ENCODE measurements at regions not wholly inside any gene's neighbourhood (a gene's known extent, or its start where the extent isn't known, plus 50 kb on each side); places are given as distances from the start of the nearest gene placed in this dataset.

GRCh38 chr2:16561676-16562075 is 104.0 kb downstream of the CYRIA start:
- DNase-seq = no peak

DNA sequence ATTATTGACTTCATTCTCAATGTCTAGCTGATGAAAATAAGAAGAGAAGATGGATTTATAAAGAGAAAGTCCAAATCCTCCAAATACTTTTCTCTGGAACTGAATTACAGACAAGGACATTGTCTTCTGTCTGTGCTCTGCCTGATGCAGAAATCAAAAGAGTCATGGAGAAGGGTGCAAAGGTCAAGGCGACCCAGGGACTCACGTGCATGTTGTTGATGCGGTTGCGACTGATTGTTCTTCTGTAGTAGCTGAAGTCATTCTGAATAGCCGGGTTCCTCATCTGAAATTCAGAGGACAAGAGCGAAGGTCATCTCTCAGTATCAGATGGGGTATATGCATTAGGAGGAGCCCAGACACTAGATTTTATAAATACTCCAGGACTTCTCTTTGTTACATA is 104.4 kb downstream of the CYRIA start:
- DNase-seq = no peak

GRCh38 chr2:16559278-16560067 is 106.2 kb downstream of the CYRIA start:
- no peak for DNase-seq

- DNase-seq = no peak
Measured at GRCh38 chr2:16554060-16554583, 111.5 kb downstream of the CYRIA start.

GRCh38 chr2:16553226-16553625 is 112.4 kb downstream of the CYRIA start:
- peak; percentile 30 for DNase-seq

DNA sequence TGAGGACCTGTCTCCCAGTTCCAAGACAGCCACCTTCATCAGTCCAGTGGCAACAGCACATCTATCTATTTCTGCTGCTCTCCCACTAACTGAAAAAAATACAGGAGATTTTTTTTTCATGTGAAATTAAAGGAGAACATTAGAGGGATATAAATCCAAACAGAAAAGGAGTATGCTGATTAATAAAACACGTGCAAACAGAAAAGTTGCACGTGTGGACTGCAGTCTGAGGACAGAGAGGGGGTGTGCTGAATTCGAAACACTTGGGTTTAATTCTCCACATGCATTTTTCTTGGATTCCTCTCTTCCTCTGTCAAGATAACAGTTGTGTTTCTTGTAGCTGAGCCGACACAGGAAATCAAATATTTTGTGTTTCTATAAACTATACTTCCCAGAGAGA is 113.4 kb downstream of the CYRIA start:
- no peak for DNase-seq

DNA sequence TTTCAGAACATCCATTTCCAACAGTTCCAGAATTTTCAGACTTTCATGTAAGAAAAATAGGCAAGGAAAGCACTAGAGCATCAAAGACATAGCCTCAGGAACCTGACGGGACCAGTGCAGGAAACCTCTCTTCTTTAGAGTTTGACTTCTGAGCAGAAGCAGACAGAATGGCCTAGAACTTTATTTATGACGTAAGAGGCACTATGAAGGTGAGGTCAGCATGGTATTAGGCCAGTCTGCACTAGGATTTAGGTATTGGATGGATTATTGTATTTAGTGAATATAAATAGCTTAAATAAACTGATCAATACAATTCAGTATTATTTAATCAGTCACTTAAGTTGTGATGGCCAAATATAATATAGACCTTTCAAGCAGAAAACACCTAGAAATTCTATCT is 117.6 kb downstream of the CYRIA start:
- DNase-seq = no peak

DNA sequence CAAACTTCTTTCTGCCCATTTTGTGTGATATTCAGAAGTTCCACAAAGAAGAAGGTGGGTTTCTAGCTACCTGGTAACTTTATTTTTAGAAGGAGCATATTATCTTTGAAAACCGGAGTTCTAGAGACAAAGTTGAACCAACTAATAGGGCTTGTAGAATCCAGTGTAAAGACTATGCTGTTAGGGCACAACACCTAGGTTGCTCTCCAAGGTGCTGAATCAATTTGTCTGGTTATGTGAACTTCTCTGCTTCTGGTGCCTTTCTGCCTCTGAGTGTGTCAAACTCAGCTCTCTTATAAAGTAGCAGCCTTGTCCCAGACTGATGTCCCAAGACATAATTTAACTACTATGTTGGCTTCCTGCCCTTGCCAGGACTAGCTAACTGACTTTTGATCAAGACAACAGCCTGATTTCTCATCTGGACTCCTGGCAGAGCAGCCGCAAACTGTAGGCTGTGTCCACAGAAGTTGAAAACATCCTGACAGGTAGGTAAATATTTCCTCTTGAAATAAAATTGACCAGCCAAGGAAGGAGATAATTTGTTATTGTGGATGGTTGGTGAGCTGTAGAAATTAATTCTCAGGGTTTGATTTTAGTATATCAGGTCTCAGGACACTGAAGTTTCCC is 119.4 kb downstream of the CYRIA start:
- peak; percentile 37 for DNase-seq

GRCh38 chr2:16538707-16539106 is 126.9 kb downstream of the CYRIA start:
- DNase-seq = no peak

DNA sequence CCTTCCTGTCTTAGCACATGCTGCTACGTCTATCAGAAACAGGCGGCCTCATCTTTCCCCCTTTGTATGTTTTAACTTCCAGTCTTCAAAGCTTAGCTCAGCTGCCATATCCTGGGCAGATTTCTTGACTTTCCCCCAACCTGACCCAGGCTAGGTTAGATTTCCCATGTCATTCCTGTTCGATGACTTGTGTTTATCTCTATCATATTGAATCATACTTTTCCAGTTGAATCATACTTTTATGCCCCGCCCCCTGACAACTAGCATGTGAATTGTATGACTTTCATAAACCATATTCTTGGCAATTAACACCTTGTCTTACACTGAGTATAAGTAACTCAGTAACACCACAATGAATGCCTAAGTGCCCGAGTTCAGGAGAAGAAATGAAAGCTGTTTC is 128.3 kb downstream of the CYRIA start:
- DNase-seq = peak; percentile 55

DNA sequence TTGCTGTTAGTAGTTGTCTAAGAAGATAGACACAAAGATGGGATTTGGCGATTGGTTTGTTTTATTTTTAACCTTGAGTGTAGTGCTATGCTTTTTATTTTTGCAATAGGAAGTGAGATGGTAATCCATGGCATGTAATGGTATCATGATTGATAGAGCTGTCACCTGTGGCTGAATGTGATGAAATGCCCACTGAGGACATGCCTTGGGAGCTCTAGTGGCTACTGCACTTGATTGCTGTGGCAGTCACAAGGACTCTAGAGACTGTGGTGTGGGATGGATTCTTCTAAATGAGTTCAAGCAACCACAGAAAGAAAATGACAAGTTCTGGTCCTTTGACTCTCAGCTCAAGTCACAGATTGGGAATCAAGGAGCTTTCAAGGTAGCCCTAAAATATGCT is 139.4 kb downstream of the CYRIA start:
- no peak for DNase-seq

DNA sequence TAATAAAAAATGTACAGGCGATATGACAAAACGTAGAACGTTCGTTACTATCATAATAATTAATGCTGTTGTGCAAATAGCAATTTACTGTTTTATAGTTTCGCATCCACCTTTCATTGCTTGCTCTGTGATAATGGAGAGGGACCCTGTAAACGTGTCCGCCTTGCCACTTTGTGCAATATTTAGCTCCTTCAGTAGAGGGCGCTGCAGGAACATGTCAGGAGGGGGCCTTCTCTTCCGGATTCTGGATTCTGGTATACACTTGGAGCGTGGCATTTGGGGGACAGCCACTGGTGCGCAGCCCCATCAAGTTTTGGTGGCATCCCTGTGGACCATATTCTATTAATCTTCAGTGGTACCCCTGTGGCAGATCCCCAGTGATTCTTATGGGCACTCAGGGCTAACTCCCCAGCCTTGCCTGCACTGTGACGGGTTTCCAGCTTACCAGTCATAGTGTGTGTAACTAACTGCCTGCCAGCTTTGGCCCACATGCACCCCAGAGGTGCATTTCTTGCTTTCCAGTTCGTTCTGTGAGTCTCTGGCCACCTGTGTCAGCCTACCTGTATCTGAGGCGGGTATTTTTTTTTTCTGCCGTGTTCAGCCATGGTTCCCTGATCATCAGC is 140.3 kb downstream of the CYRIA start:
- no peak for DNase-seq

GRCh38 chr2:16523711-16524110 is 141.9 kb downstream of the CYRIA start:
- no peak for DNase-seq

- peak; percentile 71 for DNase-seq
Measured at GRCh38 chr2:16522031-16522831, 143.4 kb downstream of the CYRIA start.

GRCh38 chr2:16520891-16521290 is 144.7 kb downstream of the CYRIA start:
- DNase-seq = no peak

- no peak for DNase-seq
Measured at GRCh38 chr2:16515696-16516095, 149.9 kb downstream of the CYRIA start.

DNA sequence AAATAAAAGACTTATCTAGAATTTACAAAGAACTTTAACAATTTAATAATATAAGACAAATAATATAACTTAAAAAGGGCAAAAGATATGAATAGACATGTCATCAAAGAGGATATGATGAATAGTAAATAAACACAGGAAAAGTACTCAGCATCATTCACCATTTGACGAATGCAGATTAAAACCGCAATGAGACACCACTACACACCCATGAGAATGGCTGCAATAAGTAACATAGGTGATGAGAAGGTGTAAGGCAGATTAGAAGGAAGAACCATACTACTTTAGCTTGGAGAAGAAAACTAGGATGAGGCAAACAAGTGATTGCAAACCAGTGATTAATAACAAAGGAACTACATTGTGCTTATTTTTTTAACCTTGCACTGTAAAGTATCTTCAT is 152.0 kb downstream of the CYRIA start:
- no peak for DNase-seq

DNA sequence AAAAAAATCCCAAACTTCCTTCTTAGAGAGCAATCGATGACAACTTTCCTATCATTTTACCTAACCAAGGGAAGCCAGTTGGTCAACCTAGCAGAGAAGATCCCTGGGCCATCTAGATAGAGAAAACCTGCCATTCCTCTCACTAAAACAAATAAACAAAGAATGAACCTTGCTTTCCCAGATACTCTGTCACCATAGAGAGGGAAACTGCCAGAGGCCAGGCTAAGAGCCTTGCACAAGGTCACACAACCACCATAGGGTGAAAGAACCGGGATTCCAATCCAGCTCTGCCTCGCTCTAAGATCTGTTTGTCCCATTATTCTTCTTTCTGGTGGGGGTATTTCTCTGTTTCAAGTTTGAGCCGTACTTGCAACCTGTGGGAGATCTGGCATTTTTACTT is 154.6 kb downstream of the CYRIA start:
- DNase-seq = no peak

- DNase-seq = no peak
Measured at GRCh38 chr2:16509042-16509441, 156.6 kb downstream of the CYRIA start.

- no peak for DNase-seq
Measured at GRCh38 chr2:16508490-16508851, 157.2 kb downstream of the CYRIA start.

DNA sequence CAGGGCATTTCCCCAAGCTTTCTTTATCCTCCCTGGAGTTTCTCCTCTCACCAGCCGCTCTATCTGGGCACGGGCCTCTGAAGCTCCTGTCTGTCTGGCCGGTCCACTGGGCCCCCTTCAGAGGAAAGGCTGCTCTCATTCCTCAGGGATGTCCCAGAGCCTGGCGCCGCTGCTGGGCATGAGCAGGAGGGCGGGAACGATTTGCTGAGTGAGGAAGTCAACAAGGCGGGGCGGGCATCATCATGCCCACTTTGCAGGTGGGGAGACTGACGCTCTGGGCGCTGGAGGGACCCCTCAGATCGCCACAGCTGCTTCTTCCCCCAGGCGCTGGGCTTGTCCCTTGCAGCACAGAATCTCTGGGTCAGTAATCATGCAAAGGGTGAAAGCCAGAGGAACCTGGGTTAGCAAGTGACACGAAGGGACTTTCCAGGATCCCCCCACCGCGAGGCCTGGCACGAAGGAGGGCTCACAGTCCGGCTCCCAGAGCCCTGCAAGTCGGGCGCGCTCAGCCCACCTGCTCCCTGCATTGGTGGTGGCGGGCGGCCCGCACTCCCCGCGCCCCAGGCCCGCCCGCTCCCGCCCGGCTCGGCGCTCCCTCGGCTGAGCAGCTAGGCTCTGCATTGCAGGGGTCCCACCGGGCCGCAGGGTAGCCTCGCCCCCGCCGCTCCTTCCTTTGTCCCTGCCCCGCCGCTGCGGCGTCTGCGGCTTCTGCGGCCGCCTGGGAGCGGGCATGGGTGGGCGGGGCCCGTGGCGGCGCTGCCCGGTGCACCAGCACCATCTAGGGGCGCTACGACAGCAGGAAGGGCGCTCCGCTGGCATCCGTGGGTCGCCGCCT is 157.8 kb downstream of the CYRIA start:
- DNase-seq = peak; percentile 24

DNA sequence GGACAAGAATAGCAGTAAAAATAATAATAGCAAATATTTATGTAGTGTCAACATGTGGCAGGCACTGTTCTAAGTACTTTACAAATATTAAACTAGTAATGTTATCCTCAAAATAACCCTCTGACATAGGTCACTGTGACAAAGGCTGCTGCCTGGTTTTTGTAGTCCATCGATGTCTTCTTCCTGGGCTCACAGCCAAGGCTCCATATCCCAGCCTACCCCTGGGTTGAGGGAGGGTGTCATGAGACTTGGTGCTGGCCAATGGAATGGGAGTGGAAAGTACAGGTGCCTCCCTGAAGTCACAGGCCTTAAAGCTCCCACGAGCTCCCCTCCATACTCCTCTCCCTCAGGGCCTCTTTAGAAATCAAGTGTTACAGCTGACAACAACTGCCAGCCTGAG is 159.3 kb downstream of the CYRIA start:
- DNase-seq = no peak
